Erythroblast (primary cell): ENCODE measurements at regions not wholly inside any gene's neighbourhood (a gene's known extent, or its start where the extent isn't known, plus 50 kb on each side); places are given as distances from the start of the nearest gene placed in this dataset.

Experiments used
- GATA1 ChIP-seq: IDR thresholded peaks from 2 replicates; pipeline ENCODE4 v1.6.1; 2011; ENCODE audit warnings: low read depth, mild to moderate bottlenecking, control low read depth, low read length, moderate library complexity
- POLR2A ChIP-seq: IDR thresholded peaks from 2 replicates; pipeline ENCODE4 v1.6.1; 2011; ENCODE audit warnings: mild to moderate bottlenecking, low read length

DNA sequence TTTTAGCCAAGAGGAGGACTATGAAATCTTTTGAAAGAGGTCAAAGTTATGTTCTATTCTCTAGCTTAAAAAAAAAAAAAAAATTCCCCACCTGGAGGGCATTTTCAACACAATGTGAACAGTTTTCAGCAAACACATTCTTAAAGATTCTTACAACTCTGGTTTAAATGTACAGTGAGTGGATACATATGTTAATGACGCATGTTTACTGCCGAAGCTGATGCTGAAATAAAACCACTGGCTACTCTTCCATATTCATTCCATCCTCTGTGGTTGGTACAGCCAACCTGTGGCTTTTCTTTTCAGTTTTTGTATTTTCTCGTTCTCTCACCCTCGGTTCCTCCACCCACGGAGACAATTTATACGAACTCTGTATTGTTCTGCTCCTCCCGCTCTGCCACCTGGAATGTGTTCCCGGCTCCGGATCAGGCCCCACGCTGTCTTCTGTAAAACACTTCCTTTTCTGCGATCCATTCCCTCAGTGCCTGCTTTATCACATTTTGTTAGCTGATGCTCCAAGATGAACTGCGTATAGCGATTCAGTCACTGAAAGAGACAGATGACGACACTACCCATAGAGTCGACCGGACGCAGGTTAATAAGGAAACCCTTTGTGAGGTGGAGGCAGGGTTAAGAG lies 466.4 kb upstream of the ARGLU1 start:
- TF ChIP-seq POLR2A (no peak), GATA1 (no peak)
